COLO668 (cell line): ENCODE measurements at regions not wholly inside any gene's neighbourhood (a gene's known extent, or its start where the extent isn't known, plus 50 kb on each side); places are given as distances from the start of the nearest gene placed in this dataset.

Source experiments
- DNase-seq: peaks from one replicate; lab custom pipeline; 2025; ENCODE audit not compliant: unreplicated experiment; lab: John Stamatoyannopoulos, UW

DNA sequence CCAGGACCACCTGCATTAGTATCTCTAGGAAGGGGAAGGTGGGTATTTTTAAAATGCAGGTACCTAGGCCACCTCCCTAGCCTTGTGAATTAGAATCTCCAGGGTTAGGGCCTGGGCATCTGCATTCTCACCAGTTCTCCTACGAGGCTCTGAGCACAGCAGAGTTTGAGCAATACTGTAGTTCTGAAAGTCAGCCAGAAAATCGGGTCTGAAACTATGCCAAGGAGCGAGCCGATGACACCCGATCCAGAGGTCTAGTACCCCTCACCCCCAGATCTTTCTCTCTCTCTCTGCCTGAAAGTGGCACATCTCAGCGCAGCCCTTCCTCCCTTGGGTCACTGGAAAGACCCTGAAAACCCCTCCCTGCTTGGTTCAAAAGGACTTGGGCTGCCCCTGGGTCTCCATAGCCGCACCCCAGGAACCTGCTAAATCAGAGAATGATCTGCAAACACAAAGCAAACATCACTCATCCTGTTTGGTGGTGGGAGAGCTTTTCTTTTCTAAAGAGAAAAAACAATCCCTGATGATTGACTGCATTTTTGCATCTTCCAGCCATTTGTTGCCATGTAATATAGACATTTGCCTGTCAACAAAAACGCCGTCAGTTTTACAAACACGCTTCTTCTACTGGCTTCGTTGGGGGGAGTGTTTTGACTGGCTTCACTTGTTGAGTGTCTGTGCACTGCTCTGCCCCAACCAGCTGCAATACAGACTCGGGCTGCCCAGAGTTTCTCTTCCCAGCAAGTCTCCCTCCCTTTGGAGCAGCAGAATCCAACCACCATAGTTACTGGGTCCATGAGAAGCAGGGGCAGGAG lies 229.9 kb downstream of the MN1 start:
- DNase-seq: no peak

- DNase-seq: no peak
Measured at GRCh38 chr22:27572278-27572666, 229.3 kb downstream of the MN1 start.

DNA sequence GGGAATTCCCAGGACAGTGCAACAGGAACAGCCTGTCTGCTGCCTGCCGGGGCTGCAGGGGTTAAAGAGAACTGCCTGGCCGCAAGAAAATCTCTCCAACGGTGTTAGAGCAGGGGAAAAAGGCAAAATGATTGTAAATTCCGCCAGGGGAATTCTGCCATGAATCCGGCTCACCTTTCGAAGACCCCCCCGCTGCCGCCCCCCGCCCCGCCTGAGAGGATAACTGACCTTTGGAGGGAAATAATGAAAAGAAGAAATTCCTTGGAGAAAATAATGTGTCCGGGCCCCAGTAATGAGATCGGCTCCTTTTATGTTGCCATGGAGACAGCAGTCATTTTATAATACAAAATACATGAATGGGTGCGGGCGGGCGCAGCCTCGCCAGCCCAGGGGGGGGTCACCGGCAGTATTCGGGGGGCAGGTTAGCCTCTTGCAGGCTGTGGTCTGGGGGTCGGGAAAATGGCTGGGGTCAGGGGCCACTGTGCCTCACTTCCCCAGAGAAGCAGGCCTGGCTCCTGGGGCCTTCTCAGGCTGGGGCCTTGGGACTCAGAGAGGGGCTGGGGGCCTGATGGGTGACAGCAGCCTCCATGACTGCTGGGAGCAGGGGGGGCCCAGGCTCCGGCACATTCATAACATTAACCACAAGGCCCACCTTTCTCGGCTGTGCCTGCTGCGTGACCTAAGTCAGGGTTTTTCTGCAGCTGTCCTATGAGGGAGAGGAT lies 228.1 kb downstream of the MN1 start:
- no peak for DNase-seq

GRCh38 chr22:27574002-27574366 lies 227.6 kb downstream of the MN1 start:
- no peak for DNase-seq

- no peak for DNase-seq
Measured at GRCh38 chr22:27574651-27575050, 226.9 kb downstream of the MN1 start.

- DNase-seq: no peak
Measured at GRCh38 chr22:27575348-27575747, 226.2 kb downstream of the MN1 start.

DNA sequence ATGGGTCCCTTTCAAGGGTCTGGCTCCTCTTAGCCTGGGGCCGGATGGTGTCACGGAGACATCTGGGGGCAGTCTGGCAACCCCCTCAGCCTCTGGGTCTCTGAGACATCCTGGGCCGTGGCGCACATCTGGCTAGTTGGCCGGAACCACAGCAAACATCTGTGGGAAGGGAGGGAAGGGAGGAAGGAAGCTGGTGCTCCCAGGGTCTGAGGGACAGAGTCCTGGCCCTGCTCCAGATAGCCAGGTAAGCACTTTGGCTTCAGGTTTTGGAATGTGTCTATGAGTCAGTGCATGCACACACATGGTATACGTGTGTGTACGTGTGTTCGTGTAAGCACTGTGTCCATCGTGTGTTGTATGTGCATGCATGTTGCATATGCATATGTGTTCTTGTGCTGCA lies 225.1 kb downstream of the MN1 start:
- no peak for DNase-seq

- no peak for DNase-seq
Measured at GRCh38 chr22:27576815-27577573, 224.6 kb downstream of the MN1 start.

DNA sequence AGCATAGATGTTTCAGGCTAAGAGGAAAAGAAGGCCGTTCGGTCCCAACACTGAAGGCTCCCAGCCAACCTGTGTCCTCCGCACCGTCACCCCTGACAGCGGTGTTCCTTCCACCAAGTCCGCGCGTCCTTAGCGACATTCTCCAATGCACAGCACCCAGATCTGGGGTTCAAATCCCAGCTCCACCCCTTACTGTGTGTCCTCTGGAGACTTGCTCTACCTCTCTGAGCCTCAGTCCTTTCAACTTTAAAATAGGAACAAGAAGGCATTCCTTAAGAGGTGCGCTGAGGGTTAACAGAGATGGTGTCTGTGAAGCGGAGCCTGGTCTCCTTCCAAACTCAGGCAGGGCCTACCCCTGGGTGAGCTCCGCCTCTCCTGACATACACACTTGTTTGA lies 224.0 kb downstream of the MN1 start:
- no peak for DNase-seq

GRCh38 chr22:27578937-27579617 lies 222.5 kb downstream of the MN1 start:
- no peak for DNase-seq

DNA sequence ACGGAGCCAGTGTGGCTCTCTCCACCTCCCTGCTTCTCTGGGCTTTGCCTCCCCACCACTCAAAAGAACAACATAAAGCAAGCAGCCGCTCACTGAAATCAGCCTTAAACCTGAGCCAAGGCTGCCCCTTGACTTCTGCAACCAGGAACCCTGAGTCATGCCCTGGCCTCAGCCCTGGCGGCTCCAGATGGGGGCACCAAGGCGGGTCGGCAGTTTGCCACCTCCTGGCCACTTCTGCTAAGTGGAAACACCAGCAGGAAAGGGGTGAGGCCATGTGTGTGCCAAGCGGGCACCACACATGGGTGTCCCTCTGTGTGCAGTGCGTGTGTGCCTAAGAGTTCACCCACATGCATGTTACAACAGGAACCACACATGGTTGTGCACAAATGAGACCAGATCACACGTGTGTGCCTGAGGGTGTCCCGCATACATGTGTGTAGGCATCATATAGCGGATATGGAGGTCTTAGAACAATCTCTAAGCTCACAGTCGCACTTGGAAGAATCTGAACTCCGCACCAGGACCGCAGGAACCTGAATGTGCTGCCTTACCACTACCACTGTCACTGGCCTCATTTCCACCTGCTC lies 221.2 kb downstream of the MN1 start:
- no peak for DNase-seq

DNA sequence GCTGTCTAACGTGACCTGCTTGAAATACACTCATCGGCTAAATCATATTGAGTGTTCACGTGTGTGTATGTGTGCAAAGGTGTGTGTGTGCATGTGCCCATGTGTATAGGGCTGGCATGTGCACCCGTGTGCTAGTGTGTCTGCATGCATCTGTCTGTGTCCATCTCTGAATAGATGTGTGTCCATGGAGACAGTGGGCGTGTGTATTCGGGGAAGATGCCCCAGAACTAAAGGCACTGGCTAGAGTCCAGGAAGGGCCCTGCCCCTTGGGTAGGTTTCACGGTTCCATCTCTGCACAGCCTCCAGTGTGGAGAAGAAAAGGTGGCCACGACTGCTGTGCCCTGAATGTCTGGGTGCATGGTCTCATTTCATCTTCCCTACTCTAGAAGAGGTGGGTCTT lies 220.3 kb downstream of the MN1 start:
- DNase-seq: no peak

DNA sequence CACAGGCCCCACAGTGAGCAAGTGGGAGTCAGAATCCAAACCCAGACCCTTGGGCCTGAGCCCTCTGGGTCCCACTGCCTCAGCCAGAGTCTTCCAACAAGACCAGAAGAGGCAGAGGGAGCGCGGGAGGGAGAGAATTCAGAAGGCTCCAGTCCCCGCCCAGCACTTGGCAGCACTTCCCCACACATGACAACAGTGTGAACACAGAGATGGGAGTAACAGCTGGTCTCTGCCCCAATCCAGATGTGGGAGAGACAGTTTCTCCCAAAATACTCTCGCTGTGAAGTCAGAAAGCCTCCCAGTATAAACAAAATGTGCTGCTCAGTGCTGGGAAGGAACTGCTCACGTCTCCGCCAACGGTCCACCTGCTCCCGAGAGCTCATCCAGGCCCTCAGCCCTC lies 219.9 kb downstream of the MN1 start:
- DNase-seq: no peak

DNA sequence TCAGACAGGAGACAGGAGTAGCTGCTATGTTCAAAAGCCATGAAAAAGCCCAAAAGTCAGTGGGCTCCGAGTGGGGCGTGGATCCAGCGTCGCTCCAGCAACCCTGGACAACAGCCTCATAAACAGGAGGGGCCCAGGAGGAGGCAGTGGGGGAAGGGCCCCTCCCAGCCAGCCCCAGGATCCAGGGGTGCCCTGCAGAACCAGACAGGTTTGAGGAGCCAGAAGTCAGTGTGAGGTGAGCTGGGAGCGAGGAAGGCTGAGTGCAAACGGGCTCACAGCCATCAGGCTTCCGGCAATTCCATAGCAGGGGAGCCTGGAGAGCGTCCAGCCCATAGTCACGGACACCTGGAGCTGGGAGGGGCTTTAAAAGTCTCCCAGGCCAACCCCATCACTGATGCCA lies 217.7 kb downstream of the MN1 start:
- DNase-seq: no peak

DNA sequence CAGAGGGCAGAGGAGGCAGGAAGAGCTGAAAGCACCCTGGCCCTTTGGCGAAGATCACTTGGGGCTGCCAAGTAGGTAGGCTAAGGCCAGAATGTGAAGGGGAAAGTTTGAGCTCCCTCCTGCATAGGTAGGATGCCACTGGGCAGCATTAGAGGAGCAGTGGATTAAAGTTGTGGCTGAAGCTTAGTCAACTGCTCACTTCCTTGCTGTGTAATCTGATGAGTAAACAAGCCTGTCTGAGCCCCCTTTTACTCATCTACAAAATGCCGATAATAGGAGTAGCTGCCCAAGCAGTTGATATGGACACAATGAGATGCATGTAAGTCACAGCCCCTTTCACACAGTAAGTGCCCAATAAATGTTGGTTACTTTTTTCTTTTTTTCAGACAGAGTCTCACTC lies 216.4 kb downstream of the MN1 start:
- DNase-seq: no peak

DNA sequence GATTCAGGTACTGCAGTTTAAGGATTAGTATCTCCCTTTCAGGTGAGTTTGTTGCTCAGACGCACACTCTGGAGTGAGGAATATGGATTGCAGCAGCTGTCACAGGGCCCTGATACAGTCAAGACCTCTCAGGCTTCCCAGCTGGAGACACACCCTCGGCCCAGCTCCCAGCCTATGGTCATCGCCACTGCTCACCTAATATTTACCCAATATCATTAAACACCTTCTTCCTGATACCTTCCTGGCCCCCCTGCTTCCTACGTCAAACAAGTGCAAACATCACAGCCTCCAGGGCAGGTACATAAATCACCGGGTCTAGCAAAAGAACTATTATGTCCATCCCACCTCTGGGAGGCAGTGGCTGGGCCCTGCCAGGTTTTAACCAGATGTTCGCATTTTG lies 213.3 kb downstream of the MN1 start:
- peak; percentile 40 for DNase-seq

- DNase-seq: no peak
Measured at GRCh38 chr22:27588915-27589314, 212.6 kb downstream of the MN1 start.

GRCh38 chr22:27591060-27591459 lies 210.5 kb downstream of the MN1 start:
- DNase-seq: no peak

- DNase-seq: no peak
Measured at GRCh38 chr22:27593378-27593777, 208.2 kb downstream of the MN1 start.

- no peak for DNase-seq
Measured at GRCh38 chr22:27594020-27594419, 207.5 kb downstream of the MN1 start.
